ENCODE measurements at regions not wholly inside any gene's neighbourhood (a gene's known extent, or its start where the extent isn't known, plus 50 kb on each side); places are given as distances from the start of the nearest gene placed in this dataset.

GRCh38 chr18:22814329-22814703 is 118.8 kb upstream of the RBBP8 start:
- no peak for TF ChIP-seq JUN (IDR thresholded peaks at IDR 0.05)
- no peak for TF ChIP-seq POLR2A (IDR thresholded peaks at IDR 0.05; ENCODE audit: low read length)
- TF ChIP-seq HOXA7 (CRISPR knock-in tag; IDR thresholded peaks at IDR 0.05) = no peak
- TF ChIP-seq ZFP36 (IDR thresholded peaks at IDR 0.05; ENCODE audit: borderline replicate concordance, partially characterized antibody) = no peak
- TF ChIP-seq CTCF (IDR thresholded peaks at IDR 0.05) = no peak
- TF ChIP-seq MAFK (IDR thresholded peaks at IDR 0.05; ENCODE audit: partially characterized antibody) = no peak
- TF ChIP-seq KDM5A (IDR thresholded peaks at IDR 0.05) = no peak
- TF ChIP-seq GATA3 (IDR thresholded peaks at IDR 0.05; ENCODE audit: borderline replicate concordance) = no peak
- no peak for TF ChIP-seq EP300 (IDR thresholded peaks at IDR 0.05)
